GM19463 (cell line): ENCODE measurements at regions not wholly inside any gene's neighbourhood (a gene's known extent, or its start where the extent isn't known, plus 50 kb on each side); places are given as distances from the start of the nearest gene placed in this dataset.
A peak's percentile ranks its signal among the peaks of the same experiment; 100 is the strongest.
"Not testable (repeated sequence)": the region's sequence is repeated elsewhere in the genome, so short reads cannot be mapped to it uniquely, and the experiment has no call there.

Experiments
- ATAC-seq: cut with Tn5 transposase; IDR thresholded peaks from one replicate; pipeline ENCODE4 v1.9.1; 2021; ENCODE audit warnings: mild to moderate bottlenecking, moderate library complexity; ENCODE audit not compliant: unreplicated experiment

- ATAC-seq = not testable (repeated sequence)
Measured at GRCh38 chrX:23458957-23459356, 124.3 kb downstream of the PTCHD1 start.

DNA sequence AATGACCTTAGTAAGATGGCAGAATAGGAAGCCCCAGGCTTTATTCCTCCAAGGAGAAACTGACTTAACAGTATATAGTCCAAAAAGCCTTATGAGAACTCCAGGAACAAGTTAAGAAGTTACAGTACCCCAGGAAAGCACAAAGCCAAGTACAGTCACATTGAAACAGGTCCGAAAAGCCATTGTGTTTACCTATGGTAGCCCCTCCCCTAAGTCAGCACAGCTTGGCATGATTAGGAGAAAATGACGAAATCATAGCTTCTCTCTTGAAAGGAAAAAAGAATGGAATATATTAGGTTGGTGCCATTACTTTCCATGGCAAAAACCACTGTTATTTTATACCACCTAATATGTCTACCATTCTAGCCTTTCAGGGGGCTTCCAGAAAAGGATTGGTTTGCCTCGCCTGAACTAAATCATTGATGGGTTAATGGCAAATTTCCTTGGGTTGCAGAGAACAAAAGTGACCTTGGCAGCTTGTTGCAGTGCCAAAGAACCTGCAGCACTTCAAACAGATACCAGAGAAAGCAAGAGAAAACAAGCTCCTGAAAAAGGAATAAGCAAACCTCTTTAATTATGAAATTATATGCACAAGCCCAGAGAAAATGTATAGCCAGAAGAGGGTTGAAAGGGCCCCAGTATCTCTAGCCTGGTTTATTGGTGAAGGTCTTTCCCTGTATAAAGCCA lies 130.6 kb downstream of the PTCHD1 start:
- ATAC-seq = no peak

- no peak for ATAC-seq
Measured at GRCh38 chrX:23465985-23466384, 131.3 kb downstream of the PTCHD1 start.

DNA sequence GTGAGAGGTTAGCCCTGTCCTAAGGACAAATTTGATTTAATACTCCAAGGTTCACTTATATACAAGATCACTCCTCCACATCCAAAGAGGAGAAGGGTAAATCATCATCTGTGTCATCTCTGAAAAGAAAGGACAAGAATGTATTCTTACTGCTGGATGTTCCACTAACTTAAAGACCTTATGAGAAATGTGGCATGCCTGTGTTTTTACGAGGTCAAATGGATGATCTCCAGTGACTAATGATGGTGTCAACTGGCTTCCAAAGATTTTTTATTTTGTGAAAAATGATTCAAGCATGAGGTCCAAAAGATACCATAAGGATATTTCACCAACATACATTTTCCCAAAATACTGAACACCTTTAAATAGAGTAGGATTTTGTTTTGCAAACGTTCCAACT lies 143.4 kb downstream of the PTCHD1 start:
- ATAC-seq = no peak

DNA sequence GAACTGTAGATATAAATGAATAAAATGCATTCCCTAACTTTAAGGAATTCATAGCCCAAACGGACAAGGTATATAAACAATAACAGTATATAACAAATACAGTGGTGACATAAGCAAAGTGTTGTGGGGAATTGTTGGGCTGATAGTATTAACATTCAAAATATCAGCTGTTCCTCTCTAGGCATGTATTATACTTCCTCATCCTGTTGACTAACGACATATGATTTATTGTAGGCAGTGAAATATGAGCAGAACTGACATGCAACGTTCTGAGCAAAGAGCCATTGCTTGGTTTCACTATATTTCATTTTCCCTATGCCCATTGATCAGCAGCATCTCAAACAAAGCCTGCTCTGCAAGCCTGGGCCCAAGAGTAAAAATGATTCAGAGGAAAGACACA lies 143.9 kb downstream of the PTCHD1 start:
- no peak for ATAC-seq

DNA sequence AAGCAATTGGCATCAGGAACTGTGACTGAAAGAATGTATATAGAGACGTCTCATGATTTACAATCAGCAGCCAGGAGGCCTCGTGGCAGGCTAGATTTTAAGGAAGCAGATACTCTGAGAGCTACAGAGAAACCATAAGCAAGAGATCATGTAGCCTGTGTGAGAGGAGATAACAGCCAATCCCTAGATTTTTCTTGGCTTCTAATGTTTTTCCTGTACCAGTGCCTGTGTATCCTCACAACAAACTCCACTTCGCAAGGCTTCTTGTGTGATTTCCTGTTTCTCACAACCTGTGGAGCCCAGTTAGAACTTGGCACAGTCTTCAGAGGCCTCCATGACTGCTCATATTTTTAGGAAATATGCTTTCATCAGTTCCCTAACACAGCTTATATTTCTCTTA lies 147.9 kb downstream of the PTCHD1 start:
- no peak for ATAC-seq

DNA sequence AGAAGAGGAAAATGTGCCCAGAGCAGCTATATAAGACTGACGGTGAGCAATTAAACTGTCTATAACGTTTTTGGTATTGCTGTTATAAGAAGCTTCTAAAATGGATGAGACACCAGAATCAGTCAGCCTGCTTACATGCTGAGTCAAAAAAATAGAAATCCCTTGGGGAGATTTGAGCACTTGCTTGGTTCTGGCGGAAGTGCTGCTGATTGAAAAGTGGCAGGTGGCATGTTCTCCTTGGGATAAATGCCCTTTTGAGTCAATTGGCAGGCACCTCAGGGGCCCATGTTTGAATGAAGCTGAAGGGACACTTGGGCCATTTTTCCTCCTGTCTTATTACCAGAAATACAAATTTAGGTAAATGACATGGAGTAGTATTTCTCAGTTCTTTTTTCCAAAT lies 148.7 kb downstream of the PTCHD1 start:
- ATAC-seq = no peak

- peak; percentile 41 for ATAC-seq
Measured at GRCh38 chrX:23493941-23494374, 159.3 kb downstream of the PTCHD1 start.

- no peak for ATAC-seq
Measured at GRCh38 chrX:23494741-23495140, 160.1 kb downstream of the PTCHD1 start.

- ATAC-seq = peak; percentile 47
Measured at GRCh38 chrX:23497919-23498318, 163.3 kb downstream of the PTCHD1 start.

- no peak for ATAC-seq
Measured at GRCh38 chrX:23501974-23502373, 165.3 kb upstream of the PRDX4 start.

DNA sequence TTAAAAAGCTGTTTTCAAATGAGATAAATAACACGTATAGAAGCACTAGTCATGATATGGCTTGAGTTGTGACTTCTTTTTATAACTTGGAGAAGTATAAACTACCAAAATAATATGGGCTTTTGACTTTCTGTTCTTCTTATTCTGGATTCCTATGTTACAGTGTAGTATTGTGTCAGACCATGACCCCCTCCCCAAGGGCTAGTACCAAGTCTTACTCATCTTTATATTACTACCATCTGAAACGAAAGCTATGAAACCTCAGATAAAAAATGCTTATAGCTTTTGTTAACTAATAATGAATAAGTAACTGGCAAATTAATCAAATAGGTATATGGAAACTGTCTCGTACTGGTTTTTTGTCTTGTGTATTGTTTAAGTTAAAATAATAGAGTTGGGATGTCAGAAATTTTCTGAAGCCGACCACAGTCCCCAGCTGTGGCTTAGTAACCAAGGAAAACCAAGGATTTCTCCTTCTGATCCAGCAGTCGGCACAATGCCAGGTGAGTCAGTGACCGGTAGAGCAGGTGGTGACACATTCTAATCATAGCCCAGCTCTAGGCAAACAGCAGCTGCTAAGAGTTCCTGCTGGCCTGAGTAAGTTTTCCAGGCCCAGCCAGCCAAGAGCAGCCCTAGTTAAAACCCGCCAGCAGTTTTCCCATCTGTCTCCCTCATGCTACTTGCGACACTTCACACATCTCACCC lies 163.3 kb upstream of the PRDX4 start:
- ATAC-seq = no peak

DNA sequence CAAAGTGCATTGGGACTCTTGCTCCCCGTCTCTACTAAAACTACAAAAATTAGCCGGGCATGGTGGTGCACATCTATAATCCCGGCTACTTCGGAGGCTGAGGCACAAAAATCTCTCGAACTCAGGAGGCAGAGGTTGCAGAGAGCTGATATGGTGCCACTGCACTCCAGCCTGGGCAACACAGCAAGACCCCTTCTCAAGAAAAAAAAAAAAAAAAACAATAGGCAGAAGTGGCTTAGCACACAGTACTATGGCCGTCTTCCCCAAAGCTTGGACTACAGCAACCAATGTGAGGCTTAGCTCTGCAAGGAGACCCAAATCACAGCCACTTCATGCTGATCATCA lies 162.8 kb upstream of the PRDX4 start:
- no peak for ATAC-seq

- ATAC-seq = no peak
Measured at GRCh38 chrX:23504895-23505294, 162.4 kb upstream of the PRDX4 start.

DNA sequence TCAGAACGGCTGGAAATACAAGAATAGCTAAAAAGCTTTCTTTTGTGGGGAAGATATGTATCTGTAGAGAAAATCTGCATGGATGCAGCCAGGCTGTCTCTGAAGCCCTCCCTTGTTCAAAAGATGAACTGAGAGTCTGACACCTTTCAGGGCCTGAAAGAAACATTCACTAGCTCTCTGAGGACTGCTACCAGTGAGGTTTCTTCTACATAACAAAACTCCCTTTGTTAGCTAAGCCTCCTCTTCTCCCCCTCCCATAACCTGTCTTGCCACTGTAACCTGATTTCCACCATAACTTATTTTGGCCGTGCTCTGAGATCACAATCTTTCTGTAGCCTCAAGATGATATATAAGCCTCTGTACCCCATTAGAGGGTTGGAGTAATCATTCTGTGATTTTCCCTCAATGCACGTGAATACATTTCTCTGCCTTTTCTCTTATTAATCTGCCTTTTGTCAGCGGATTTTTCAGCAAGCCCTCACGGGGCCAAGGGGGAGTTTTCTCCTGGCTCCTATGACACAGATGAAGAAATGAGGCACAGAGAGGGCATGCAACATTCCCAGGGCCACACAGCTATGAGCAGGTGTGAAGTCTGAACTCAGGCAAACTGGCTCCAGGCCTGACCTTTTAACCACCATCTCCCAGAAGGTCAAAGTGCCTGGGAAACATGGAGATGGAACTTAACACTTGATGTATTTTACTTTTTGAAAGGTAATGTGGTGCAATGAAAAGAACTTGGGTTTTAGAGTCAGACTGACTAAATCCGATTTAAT lies 161.6 kb upstream of the PRDX4 start:
- no peak for ATAC-seq

DNA sequence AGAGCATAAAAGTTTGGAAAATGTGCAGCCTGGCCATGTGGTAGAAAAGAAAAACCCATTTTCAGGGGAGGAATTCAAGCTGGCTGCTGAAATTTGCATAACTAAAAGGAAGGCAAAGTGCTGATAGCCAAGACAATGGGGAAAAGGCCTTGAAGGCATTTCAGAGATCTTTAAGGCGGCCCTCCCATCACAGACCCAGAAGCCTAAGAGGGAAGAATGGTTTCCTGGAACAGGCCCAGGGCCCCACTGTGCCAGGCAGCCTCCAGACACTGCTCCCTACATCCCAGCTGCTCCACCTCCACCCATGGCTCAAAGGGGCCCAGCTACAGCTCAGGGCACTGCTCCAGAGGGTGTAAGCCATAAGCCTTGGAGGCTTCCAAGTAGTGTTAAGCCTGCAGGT lies 158.0 kb upstream of the PRDX4 start:
- ATAC-seq = no peak

- ATAC-seq = no peak
Measured at GRCh38 chrX:23511793-23512192, 155.5 kb upstream of the PRDX4 start.

DNA sequence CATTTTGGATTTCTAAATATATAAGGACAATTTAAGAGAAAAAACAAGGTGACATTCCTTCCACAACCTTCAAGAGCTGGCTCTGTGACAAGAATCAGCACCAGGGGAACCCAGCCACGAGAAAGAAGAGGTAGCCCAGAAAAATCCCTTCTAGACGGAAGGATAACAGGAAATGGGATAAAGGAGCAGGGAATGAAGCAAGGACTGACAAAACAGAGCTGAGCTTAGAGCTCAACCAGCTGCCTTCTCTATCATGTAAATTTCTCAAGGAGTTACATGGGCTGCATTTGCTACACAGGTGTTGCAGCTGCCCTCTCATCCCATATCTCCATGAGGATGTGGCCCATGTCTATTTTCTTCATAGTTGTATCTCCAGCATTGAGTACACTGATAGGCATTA lies 154.2 kb upstream of the PRDX4 start:
- ATAC-seq = no peak

DNA sequence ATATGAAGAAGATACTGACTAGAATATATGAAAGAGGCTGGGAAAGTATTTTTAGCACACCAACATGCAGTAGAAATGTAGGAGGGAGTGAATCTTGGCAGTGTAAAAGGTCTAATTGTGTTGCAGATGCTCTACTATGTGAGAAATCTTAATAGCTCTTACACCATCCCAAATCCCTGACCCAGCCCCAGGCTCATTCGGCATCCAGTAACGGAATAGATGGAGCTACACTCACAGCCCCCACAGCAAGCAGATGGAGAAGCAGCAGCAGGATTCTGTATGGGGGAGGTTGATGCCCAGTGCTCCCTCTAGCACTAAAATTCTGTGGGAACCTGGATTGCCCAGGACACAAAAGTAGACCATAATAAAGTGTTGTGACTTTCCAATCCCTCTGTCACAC lies 153.2 kb upstream of the PRDX4 start:
- no peak for ATAC-seq

- peak; percentile 67 for ATAC-seq
Measured at GRCh38 chrX:23515028-23515427, 152.3 kb upstream of the PRDX4 start.

GRCh38 chrX:23523026-23523657 lies 144.2 kb upstream of the PRDX4 start:
- not testable (repeated sequence) for ATAC-seq

- no peak for ATAC-seq
Measured at GRCh38 chrX:23524467-23524866, 142.8 kb upstream of the PRDX4 start.
